ENCODE measurements at regions not wholly inside any gene's neighbourhood (a gene's known extent, or its start where the extent isn't known, plus 50 kb on each side); places are given as distances from the start of the nearest gene placed in this dataset.
"Not testable (repeated sequence)": the region's sequence is repeated elsewhere in the genome, so short reads cannot be mapped to it uniquely, and the experiment has no call there.

GRCh38 chr4:188663369-188663768, 524.1 kb downstream of the TRIML1 start:
- no peak for DNase-seq (ENCODE audit: low spot score)

- no peak for DNase-seq (ENCODE audit: low spot score)
These were observed 526.5 kb downstream of the TRIML1 start for GRCh38 chr4:188665491-188666457.

GRCh38 chr4:188678691-188679090, 539.5 kb downstream of the TRIML1 start:
- not testable (repeated sequence) for DNase-seq (ENCODE audit: low spot score)

GRCh38 chr4:188680004-188680666, 540.9 kb downstream of the TRIML1 start:
- no peak for DNase-seq (ENCODE audit: low spot score)

GRCh38 chr4:188680667-188681063, 541.4 kb downstream of the TRIML1 start:
- DNase-seq (ENCODE audit: low spot score): no peak

- DNase-seq (ENCODE audit: low spot score): no peak
These were observed 543.1 kb downstream of the TRIML1 start for GRCh38 chr4:188682321-188682720.

- no peak for DNase-seq (ENCODE audit: low spot score)
These were observed 544.3 kb downstream of the TRIML1 start for GRCh38 chr4:188683571-188683970.

GRCh38 chr4:188688956-188689355, 549.7 kb downstream of the TRIML1 start:
- DNase-seq (ENCODE audit: low spot score): no peak

- DNase-seq (ENCODE audit: low spot score): no peak
These were observed 552.6 kb downstream of the TRIML1 start for GRCh38 chr4:188691811-188692210.

- no peak for DNase-seq (ENCODE audit: low spot score)
These were observed 556.0 kb downstream of the TRIML1 start for GRCh38 chr4:188695261-188695660.

- no peak for DNase-seq (ENCODE audit: low spot score)
These were observed 558.0 kb downstream of the TRIML1 start for GRCh38 chr4:188697243-188697642.

- DNase-seq (ENCODE audit: low spot score): no peak
These were observed 562.7 kb downstream of the TRIML1 start for GRCh38 chr4:188701952-188702351.

- no peak for DNase-seq (ENCODE audit: low spot score)
These were observed 565.0 kb downstream of the TRIML1 start for GRCh38 chr4:188704288-188704687.

- no peak for DNase-seq (ENCODE audit: low spot score)
These were observed 567.8 kb downstream of the TRIML1 start for GRCh38 chr4:188707036-188707435.

- DNase-seq (ENCODE audit: low spot score): no peak
These were observed 575.3 kb downstream of the TRIML1 start for GRCh38 chr4:188714501-188714900.

GRCh38 chr4:188714907-188715306, 575.7 kb downstream of the TRIML1 start:
- no peak for DNase-seq (ENCODE audit: low spot score)

- DNase-seq (ENCODE audit: low spot score): no peak
These were observed 578.4 kb downstream of the TRIML1 start for GRCh38 chr4:188717661-188718060.

GRCh38 chr4:188719794-188720193, 580.6 kb downstream of the TRIML1 start:
- DNase-seq (ENCODE audit: low spot score): no peak

- DNase-seq (ENCODE audit: low spot score): no peak
These were observed 583.7 kb downstream of the TRIML1 start for GRCh38 chr4:188722911-188723310.

- DNase-seq (ENCODE audit: low spot score): no peak
These were observed 588.5 kb downstream of the TRIML1 start for GRCh38 chr4:188727746-188728145.

- DNase-seq (ENCODE audit: low spot score): no peak
These were observed 589.1 kb downstream of the TRIML1 start for GRCh38 chr4:188728359-188728758.

GRCh38 chr4:188732131-188732530, 592.9 kb downstream of the TRIML1 start:
- no peak for DNase-seq (ENCODE audit: low spot score)

GRCh38 chr4:188735082-188735481, 595.8 kb downstream of the TRIML1 start:
- DNase-seq (ENCODE audit: low spot score): no peak

Measured in CD4-positive, alpha-beta T cell treated with Interleukin-6 at 100 ng/mL for 8 hours (primary cell).